ENCODE measurements at regions not wholly inside any gene's neighbourhood (a gene's known extent, or its start where the extent isn't known, plus 50 kb on each side); places are given as distances from the start of the nearest gene placed in this dataset.
"Not testable (repeated sequence)": the region's sequence is repeated elsewhere in the genome, so short reads cannot be mapped to it uniquely, and the experiment has no call there.

DNA sequence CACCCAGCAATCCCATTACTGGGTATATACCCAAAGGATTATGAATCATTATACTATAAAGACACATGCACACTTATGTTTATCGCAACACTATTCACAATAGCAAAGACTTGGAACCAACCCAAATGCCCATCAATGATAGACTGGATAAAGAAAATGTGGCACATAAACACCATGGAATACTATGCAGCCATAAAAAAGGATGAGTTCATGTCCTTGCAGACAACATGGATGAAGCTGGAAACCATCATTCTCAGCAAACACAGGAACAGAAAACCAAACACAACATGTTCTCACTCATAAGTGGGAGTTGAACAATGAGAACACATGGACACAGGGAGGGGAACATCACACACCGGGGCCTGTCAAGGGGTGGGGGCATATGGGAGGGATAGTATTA lies 169.1 kb upstream of the RBBP8 start:
- TF ChIP-seq, protein P1, sequence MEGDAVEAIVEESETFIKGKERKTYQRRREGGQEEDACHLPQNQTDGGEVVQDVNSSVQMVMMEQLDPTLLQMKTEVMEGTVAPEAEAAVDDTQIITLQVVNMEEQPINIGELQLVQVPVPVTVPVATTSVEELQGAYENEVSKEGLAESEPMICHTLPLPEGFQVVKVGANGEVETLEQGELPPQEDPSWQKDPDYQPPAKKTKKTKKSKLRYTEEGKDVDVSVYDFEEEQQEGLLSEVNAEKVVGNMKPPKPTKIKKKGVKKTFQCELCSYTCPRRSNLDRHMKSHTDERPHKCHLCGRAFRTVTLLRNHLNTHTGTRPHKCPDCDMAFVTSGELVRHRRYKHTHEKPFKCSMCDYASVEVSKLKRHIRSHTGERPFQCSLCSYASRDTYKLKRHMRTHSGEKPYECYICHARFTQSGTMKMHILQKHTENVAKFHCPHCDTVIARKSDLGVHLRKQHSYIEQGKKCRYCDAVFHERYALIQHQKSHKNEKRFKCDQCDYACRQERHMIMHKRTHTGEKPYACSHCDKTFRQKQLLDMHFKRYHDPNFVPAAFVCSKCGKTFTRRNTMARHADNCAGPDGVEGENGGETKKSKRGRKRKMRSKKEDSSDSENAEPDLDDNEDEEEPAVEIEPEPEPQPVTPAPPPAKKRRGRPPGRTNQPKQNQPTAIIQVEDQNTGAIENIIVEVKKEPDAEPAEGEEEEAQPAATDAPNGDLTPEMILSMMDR (IDR thresholded peaks at IDR 0.05; ENCODE audit: low read depth, low read length): not testable (repeated sequence)
- TF ChIP-seq POLR2A (IDR thresholded peaks at IDR 0.05; ENCODE audit: extremely low read depth, insufficient read length): not testable (repeated sequence)
